BLaER1 treated with 17β-estradiol and CSF1 and Interleukin-3, amounts not matched to agents 10 nM and 100 nM (cell line): ENCODE measurements at regions not wholly inside any gene's neighbourhood (a gene's known extent, or its start where the extent isn't known, plus 50 kb on each side); places are given as distances from the start of the nearest gene placed in this dataset.
"Not testable (repeated sequence)": the region's sequence is repeated elsewhere in the genome, so short reads cannot be mapped to it uniquely, and the experiment has no call there.

Source experiments
- H3K27ac ChIP-seq, 11 experiments: shearing (Covaris generic); formaldehyde crosslinking; 2 replicates each; pipeline ENCODE4 v1.8.1; 2022
- H3K27me3 ChIP-seq, 11 experiments: shearing (Covaris generic); formaldehyde crosslinking; 2 replicates each; pipeline ENCODE4 v1.8.1; 2022
- H3K36me3 ChIP-seq, 11 experiments: shearing (Covaris generic); formaldehyde crosslinking; 2 replicates each; pipeline ENCODE4 v1.8.1; 2022
- H3K4me1 ChIP-seq, 10 experiments: shearing (Covaris generic); formaldehyde crosslinking; 2 replicates each; pipeline ENCODE4 v1.8.1; 2022
- H3K4me2 ChIP-seq, 11 experiments: shearing (Covaris generic); formaldehyde crosslinking; 2 replicates each; pipeline ENCODE4 v1.8.1; 2022
- H3K4me3 ChIP-seq, 10 experiments: shearing (Covaris generic); formaldehyde crosslinking; 2 replicates each; pipeline ENCODE4 v1.8.1; 2022
- H3K9ac ChIP-seq, 11 experiments: shearing (Covaris generic); formaldehyde crosslinking; 2 replicates each; pipeline ENCODE4 v1.8.1; 2022
- H3K9me3 ChIP-seq, 11 experiments: shearing (Covaris generic); formaldehyde crosslinking; replicated peaks in 1 of 11; 2 replicates each; pipeline ENCODE4 v1.8.1; 2022
- H4K20me1 ChIP-seq, 11 experiments: shearing (Covaris generic); formaldehyde crosslinking; 2 replicates each; pipeline ENCODE4 v1.8.1; 2022
- Cebpa-rat ChIP-seq, 11 experiments: shearing (Covaris generic); IDR thresholded peaks; 2 replicates each; pipeline ENCODE4 v1.8.1; 2022

DNA sequence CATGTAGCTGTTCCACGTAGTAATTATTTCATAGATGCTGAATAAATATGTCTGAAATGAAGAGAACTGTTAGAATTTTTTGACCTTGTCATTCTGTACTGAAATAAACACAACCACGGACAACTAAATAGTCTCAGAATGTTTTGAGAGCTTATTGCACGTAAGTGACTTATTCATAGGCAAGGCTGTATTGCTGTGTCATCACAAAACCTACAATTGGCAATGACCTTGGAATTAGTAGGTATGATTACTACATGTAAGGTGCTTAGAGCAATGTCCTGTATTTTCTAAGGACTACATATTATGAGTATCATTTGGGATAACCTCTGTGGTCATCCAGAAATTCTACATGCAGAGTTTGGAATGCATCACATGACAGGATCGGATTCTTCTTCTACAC is 237.2 kb upstream of the PUDP start:
- Histone ChIP-seq H3K9me3 (no peaks in the 10 kb centered on the region), H3K4me2 (no peak overlapping the region), H3K27me3 (no peaks in the 10 kb centered on the region), H4K20me1 (no peaks in the 10 kb centered on the region; a peak in 1 of 22 replicates), H3K36me3 (no peaks in the 10 kb centered on the region), H3K27ac (no peak overlapping the region), H3K9ac (no peak overlapping the region), H3K4me3 (no peak overlapping the region), H3K4me1 (peaks cover 6 to 11% (median 8%) of the 10 kb centered on the region in 10 experiments; a peak in 19 of 20 replicates)
- TF ChIP-seq Cebpa-rat (IDR thresholded peaks at IDR 0.05), result no peak

DNA sequence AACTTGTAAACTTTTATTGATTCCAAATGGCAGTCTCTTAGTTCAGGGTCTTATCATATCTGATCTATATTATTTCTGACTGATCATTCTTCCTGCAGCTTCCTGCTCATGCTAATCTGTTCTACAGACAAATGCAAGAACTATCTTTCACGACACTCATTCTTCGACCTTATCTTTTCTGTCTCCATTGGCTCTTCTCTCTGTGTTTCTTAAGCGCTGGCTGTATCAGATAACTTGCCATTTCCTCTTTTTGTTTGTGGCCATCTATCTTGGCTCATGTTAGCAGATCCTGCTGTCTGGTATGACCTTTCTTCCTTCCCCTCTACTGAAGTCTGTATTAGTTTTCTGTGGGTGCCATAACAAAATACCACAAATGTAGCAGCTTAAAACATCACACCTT is 230.5 kb upstream of the PUDP start:
- H3K4me3 ChIP-seq, result no peak overlapping the region
- H3K9me3 ChIP-seq, result peaks cover 31 to 43% (median 39%) of the 10 kb centered on the region in 11 experiments
- H4K20me1 ChIP-seq, result no peaks in the 10 kb centered on the region
- H3K36me3 ChIP-seq, result peaks cover 0 to 7% (median 0%) of the 10 kb centered on the region in 11 experiments; a peak in 4 of 22 replicates
- H3K27ac ChIP-seq, result no peak overlapping the region
- peaks cover 6 to 11% (median 8%) of the 10 kb centered on the region in 10 experiments; a peak in 19 of 20 replicates for H3K4me1 ChIP-seq
- no peak overlapping the region for H3K9ac ChIP-seq
- no peak for TF ChIP-seq Cebpa-rat (IDR thresholded peaks at IDR 0.05)
- H3K27me3 ChIP-seq, result no peaks in the 10 kb centered on the region
- no peak overlapping the region for H3K4me2 ChIP-seq

DNA sequence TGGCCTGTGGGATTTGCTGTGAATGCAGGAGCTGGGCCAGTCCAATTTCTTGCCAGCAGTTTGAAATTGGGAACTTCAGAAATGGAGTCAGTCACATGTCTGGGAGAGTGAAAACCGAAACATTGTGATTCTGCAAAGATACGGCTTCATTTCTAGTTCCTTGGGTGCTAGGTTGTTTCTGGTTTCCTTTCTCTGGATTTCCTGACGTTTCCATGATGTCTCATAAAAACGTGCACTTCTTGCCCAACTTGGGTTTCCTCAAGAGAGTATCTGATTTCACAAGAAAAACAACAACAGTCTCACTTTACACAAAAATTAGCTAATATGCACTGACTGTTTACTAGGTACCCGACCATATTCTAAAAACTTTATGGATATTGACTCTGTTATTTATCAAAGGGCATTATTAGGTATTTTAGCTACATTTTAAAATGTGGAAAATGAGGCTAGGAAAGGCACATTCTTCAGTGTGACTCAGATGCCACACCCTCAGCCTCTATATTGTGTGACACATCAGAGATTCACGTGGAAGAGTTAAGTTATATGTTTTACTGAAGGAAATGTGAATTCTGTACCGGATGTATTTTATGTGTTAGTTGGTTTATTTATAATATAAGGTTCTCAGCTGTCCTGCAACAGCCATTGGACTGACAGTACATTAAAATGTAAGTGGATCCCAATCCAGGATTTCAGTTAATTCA is 225.0 kb upstream of the PUDP start:
- Histone ChIP-seq H3K4me1 (no peaks in the 10 kb centered on the region), H3K27me3 (no peaks in the 10 kb centered on the region), H3K9ac (no peak overlapping the region), H4K20me1 (no peaks in the 10 kb centered on the region), H3K4me3 (no peak overlapping the region), H3K27ac (no peak overlapping the region), H3K4me2 (no peak overlapping the region), H3K9me3 (peaks cover 46 to 66% (median 55%) of the 10 kb centered on the region in 11 experiments), H3K36me3 (peaks cover 0 to 8% (median 0%) of the 10 kb centered on the region in 11 experiments; a peak in 4 of 22 replicates)
- TF ChIP-seq Cebpa-rat (IDR thresholded peaks at IDR 0.05), result no peak

DNA sequence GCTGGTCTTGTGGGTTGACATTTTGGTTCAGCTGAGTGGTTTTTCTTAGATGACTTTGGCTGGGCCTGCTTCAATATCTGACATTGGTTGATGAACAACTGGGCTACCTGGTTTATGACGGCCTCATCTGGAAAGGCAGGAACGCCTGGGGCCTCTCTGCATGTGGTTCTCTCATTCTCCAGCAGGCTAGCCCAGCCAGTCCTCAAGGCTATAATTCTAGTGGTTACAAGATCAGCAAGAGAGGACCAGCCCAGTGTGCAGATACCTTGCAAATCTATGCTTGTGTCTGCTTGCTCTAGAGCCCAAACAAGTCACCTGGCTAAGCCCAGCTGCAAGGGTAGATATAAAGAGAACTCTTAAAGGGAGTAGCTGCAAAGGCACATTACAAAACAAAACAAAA is 214.2 kb upstream of the PUDP start:
- Histone ChIP-seq H3K9me3 (peaks cover 0 to 17% (median 3%) of the 10 kb centered on the region in 11 experiments; a peak in 9 of 22 replicates), H3K4me1 (no peaks in the 10 kb centered on the region), H3K36me3 (no peaks in the 10 kb centered on the region), H4K20me1 (no peaks in the 10 kb centered on the region), H3K27me3 (no peaks in the 10 kb centered on the region), H3K4me2 (no peak overlapping the region), H3K27ac (no peak overlapping the region), H3K9ac (no peak overlapping the region), H3K4me3 (no peak overlapping the region)
- TF ChIP-seq Cebpa-rat (IDR thresholded peaks at IDR 0.05), result no peak

DNA sequence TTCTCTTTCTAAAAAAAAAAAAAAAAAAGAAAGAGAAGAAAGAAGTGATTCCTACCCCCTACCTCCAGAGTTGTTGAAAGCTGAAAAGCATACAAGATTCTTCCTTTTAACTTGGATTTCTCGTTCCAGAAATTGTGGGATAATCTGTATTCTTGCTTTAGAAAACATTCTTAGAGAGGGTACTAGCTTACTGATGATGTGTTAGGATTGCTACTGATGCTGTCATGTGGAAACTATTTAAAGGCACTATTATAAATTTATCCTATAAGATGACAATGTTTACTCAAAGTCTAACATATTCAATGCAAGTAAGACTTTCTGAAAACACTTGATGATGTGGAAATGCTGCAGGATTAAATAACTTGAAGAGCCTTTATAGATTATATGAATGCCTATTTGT is 204.0 kb upstream of the PUDP start:
- H3K4me3 ChIP-seq, result no peak overlapping the region
- H3K27ac ChIP-seq, result no peak overlapping the region
- no peaks in the 10 kb centered on the region for H3K27me3 ChIP-seq
- no peaks in the 10 kb centered on the region for H3K4me1 ChIP-seq
- no peak overlapping the region for H3K9ac ChIP-seq
- no peak for TF ChIP-seq Cebpa-rat (IDR thresholded peaks at IDR 0.05)
- H3K36me3 ChIP-seq, result peaks cover 0 to 39% (median 12%) of the 10 kb centered on the region in 11 experiments; a peak in 15 of 22 replicates
- no peaks in the 10 kb centered on the region for H4K20me1 ChIP-seq
- no peaks in the 10 kb centered on the region for H3K9me3 ChIP-seq
- H3K4me2 ChIP-seq, result no peak overlapping the region

DNA sequence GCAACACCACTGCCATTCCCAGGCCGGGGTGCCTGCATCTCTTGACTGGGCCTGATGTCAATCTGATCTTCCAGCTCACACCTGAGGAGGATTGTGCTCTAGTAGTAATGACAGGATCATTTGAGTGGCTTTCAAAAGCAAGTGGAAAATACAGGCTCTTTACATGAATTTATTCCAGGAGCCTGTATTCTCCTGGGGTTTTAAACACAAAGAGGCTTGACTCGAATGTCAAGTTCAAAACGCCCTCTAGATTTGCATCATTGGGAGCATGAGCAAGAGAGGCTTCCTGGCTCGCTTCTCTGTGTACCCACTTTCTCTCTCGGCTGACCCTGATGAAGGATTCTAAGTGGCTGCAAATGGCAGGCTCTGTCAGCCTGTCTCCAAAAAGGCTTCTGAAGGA is 199.5 kb upstream of the PUDP start:
- Histone ChIP-seq H3K27me3 (no peaks in the 10 kb centered on the region), H3K9me3 (no peaks in the 10 kb centered on the region), H3K27ac (no peak overlapping the region), H3K9ac (no peak overlapping the region), H3K4me3 (no peak overlapping the region), H4K20me1 (no peaks in the 10 kb centered on the region), H3K4me2 (peak overlapping the region in 1 of 11 experiments; percentile 6; a peak in 2 of 22 replicates), H3K36me3 (peaks cover 0 to 55% (median 17%) of the 10 kb centered on the region in 11 experiments; a peak in 15 of 22 replicates), H3K4me1 (no peaks in the 10 kb centered on the region)
- no peak for TF ChIP-seq Cebpa-rat (IDR thresholded peaks at IDR 0.05)

DNA sequence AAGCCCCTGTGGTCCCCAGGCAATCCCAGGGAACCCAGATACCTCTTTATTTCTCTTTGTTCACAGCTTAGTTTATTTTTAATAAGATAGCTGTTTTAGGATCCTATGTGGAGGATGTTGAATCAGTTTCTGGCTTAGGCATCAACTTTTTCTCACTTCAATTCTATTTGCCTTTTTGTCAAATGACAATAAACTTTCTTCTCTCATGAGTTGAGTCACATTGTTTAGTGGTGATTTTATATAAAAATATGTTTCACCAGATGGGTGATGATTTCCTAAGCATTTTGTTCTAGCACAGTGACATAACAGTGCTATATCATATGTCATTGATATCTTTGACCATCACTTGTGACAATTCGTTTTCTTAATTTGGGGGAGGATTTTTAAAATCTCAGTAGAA is 198.1 kb upstream of the PUDP start:
- no peaks in the 10 kb centered on the region for H4K20me1 ChIP-seq
- H3K4me2 ChIP-seq, result no peak overlapping the region
- H3K27me3 ChIP-seq, result no peaks in the 10 kb centered on the region
- no peak overlapping the region for H3K4me3 ChIP-seq
- peaks cover 0 to 62% (median 17%) of the 10 kb centered on the region in 11 experiments; a peak in 14 of 22 replicates for H3K36me3 ChIP-seq
- peaks cover 0 to 3% (median 0%) of the 10 kb centered on the region in 11 experiments; a peak in 1 of 22 replicates for H3K9me3 ChIP-seq
- H3K27ac ChIP-seq, result no peak overlapping the region
- H3K9ac ChIP-seq, result no peak overlapping the region
- peaks cover 0 to 5% (median 0%) of the 10 kb centered on the region in 10 experiments; a peak in 1 of 20 replicates for H3K4me1 ChIP-seq
- TF ChIP-seq Cebpa-rat (IDR thresholded peaks at IDR 0.05), result no peak

DNA sequence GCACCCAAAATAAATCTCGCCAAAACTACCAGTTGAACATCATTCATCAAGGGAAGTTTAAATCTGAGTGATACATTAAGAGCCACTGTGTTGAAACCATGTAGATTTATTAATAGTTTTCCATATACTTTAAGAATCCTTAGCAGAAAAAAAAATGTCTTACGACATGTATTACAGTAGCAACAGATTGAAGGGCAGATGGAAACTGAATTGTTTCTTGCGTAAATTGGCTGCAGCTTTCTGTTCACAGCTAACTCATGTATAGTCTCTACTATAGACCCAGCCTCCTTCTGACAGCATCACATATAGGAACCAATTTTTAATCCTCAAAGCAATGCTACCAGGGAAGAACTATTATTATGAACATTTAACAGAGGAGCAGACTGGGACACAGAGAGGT is 195.2 kb upstream of the PUDP start:
- Histone ChIP-seq H3K27ac (no peak overlapping the region), H3K9me3 (peaks cover 0 to 3% (median 0%) of the 10 kb centered on the region in 11 experiments; a peak in 2 of 22 replicates), H4K20me1 (no peaks in the 10 kb centered on the region), H3K4me1 (peaks cover 0 to 5% (median 0%) of the 10 kb centered on the region in 10 experiments; a peak in 1 of 20 replicates), H3K4me3 (no peak overlapping the region), H3K36me3 (peaks cover 0 to 69% (median 8%) of the 10 kb centered on the region in 11 experiments; a peak in 10 of 22 replicates), H3K4me2 (no peak overlapping the region), H3K9ac (no peak overlapping the region), H3K27me3 (no peaks in the 10 kb centered on the region)
- TF ChIP-seq Cebpa-rat (IDR thresholded peaks at IDR 0.05), result no peak

DNA sequence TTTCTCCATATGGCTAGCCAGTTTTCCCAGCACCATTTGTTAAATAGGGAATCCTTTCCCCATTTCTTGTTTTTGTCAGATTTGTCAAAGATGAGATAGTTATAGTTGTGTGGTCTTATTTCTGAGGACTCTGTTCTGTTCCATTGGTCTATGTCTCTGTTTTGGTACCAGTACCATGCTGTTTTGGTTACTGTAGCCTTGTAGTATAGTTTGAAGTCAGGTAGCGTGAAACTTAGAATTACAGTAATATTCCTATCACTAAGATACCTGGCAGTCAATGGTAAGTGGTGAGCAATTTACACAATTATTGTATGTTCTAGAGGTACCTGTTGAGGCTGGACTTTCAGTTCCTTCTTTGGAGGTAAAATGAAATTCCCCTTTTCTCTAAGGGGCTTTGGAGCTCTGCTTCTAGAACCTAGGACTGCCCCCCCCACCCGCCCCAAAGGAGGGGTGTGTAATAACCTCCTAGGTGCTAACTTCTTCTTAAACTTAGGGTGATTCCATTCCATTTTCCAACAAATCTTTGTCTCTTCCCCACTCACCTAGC is 187.9 kb upstream of the PUDP start:
- not testable (repeated sequence) for H3K27me3 ChIP-seq, H3K9ac ChIP-seq, H4K20me1 ChIP-seq, H3K27ac ChIP-seq, H3K4me1 ChIP-seq, H3K4me2 ChIP-seq, H3K4me3 ChIP-seq
- Histone ChIP-seq H3K9me3 (peaks cover 0 to 15% (median 11%) of the 10 kb centered on the region in 11 experiments; a peak in 17 of 22 replicates), H3K36me3 (peaks cover 7 to 58% (median 19%) of the 10 kb centered on the region in 11 experiments; a peak in 20 of 22 replicates)
